Spleen (tissue), 11 donors: ENCODE measurements at regions not wholly inside any gene's neighbourhood (a gene's known extent, or its start where the extent isn't known, plus 50 kb on each side); places are given as distances from the start of the nearest gene placed in this dataset.

Source experiments
- DNase-seq: peaks from one replicate; pipeline ENCODE4 v3.0.0-alpha.2; 2020
- H3K27ac ChIP-seq, 8 donors: fragments of 200-600 bp; sonication (generic) in 7 of 8; 1 replicate in 4 of 8; 2 replicates in 4 of 8; pipeline versions ENCODE4 v1.5.0 to v1.8.0; 2016 to 2021; ENCODE audit warnings: inconsistent platforms in 4 of 8, mild to moderate bottlenecking in 4 of 8, moderate library complexity in 1 of 8
- H3K27me3 ChIP-seq, 7 donors: fragments of 200-600 bp; sonication (generic) in 6 of 7; replicated peaks in 1 of 7; 1 replicate in 4 of 7; 2 replicates in 3 of 7; pipeline versions ENCODE4 v1.5.0 to v1.8.0; 2016 to 2021; ENCODE audit warnings: inconsistent platforms in 3 of 7, mild to moderate bottlenecking in 1 of 7
- H3K36me3 ChIP-seq, 6 donors: fragments of 200-600 bp; sonication (generic) in 5 of 6; 1 replicate in 4 of 6; 2 replicates in 2 of 6; pipeline versions ENCODE4 v1.5.0 to v1.8.0; 2016 to 2021; ENCODE audit warnings: inconsistent platforms in 2 of 6
- H3K4me1 ChIP-seq, 6 donors: fragments of 200-600 bp; sonication (generic) in 5 of 6; 1 replicate in 3 of 6; 2 replicates in 3 of 6; pipeline versions ENCODE4 v1.5.0 to v1.8.0; 2016 to 2021; ENCODE audit warnings: inconsistent platforms in 3 of 6
- H3K4me3 ChIP-seq, 8 donors: fragments of 200-600 bp; sonication (generic) in 7 of 8; 1 replicate in 4 of 8; 2 replicates in 4 of 8; pipeline versions ENCODE4 v1.5.0 to v1.8.0; 2016 to 2021; ENCODE audit warnings: inconsistent platforms in 4 of 8, mild to moderate bottlenecking in 4 of 8, moderate library complexity in 2 of 8
- H3K9me3 ChIP-seq, 8 donors: fragments of 200-600 bp; sonication (generic) in 7 of 8; 1 replicate in 4 of 8; 2 replicates in 4 of 8; pipeline versions ENCODE4 v1.5.0 to v1.8.0; 2016 to 2021; ENCODE audit warnings: inconsistent platforms in 4 of 8
- POLR2A ChIP-seq, 3 donors: fragments of 450-650 bp; IDR thresholded peaks; one replicate each; pipeline ENCODE4 v1.5.1; 2017; ENCODE audit warnings: antibody characterized with exemption in 3 of 3, mild to moderate bottlenecking in 1 of 3
- POLR2AphosphoS5 ChIP-seq, 3 donors: sonication (generic); formaldehyde crosslinking; IDR thresholded peaks; one replicate each; pipeline ENCODE4 v1.5.1; 2017; ENCODE audit warnings: antibody characterized with exemption in 3 of 3
- WGBS, 5 donors: extraction: QIAGEN DNeasy Blood & Tissue Kit in 3 of 5; methylation state at CpG; one replicate each; pipeline versions ENCODE4 v1.1.5 to v1.1.7; 2013 to 2018; 5-methylcytosine and 5-hydroxymethylcytosine counted together
- intact Hi-C: fragments of 100-400 bp; cut with DNase I; formaldehyde crosslinking; loops from one replicate; pipeline ENCODE4 v1.15.0; 2023; ENCODE audit warnings: low total_unique reads
- TF ChIP-seq, protein P1 (sequence below), 11 experiments: fragments of 200-600 bp in 7 of 11; fragments of 450-650 bp in 4 of 11; sonication (generic) in 4 of 11; IDR thresholded peaks in 8 of 11; conservative IDR thresholded peaks in 3 of 11; 1 replicate in 7 of 11; 2 replicates in 4 of 11; pipeline versions ENCODE4 v1.4.0 to v1.8.0; 2016 to 2021; ENCODE audit warnings: antibody characterized with exemption in 11 of 11, inconsistent platforms in 4 of 11, mild to moderate bottlenecking in 1 of 11
- donor health status: healthy with polysubstance abuse.
- donor health status: DM: no; HTN: no; CAD: no; lungs with moderate emphysema.
- donor health status: DM: no; HTN: no; CAD: no.
- donor health status: Bipolar disorder and iron deficiency.
- donor health status: healthy.
- donor health status: DM: no; HTN: no; CAD: no.
- donor health status: DM: yes; HTN: yes; CAD: no.

DNA sequence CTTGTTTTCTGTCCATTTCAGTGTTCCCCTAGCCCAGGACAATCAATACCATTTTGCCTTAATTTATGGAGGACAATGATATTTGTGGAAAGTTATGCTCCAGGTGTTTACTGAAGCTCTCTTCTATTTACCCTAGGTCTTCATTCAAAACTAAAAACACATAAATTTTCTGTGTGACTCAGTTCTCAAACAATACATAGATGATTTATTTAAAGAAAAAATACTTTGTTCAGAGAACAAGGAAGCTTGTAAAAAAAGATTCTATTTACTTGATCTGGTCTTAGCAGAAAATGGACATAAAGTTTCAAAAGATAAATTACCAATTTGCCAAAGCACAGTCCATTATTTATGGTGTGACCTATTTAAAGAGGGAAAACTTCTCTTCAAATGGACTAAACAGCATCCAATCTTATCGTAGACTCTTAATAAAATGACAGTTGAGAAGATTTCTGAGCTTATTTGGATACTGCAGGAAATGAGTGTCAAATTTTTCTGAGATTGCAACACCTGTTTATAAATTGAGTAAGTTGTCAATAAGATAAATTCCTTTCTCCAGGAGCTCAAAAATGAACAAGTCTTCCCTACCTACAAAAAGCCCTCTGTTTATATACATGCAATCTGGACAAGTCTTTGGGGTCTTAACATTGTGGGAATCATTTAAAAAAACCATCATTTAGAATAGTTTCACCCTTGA lies 627.2 kb downstream of the PSAT1 start:
- Histone ChIP-seq H3K4me3 (no peak overlapping the region), H3K27me3 (no peaks in the 10 kb centered on the region), H3K27ac (no peak overlapping the region), H3K9me3 (no peaks in the 10 kb centered on the region), H3K36me3 (no peaks in the 10 kb centered on the region), H3K4me1 (no peaks in the 10 kb centered on the region)
- WGBS, 5 donors = 55 to 80% (median 57%) methylated on average over 1 of the region's 1 CpG
- TF ChIP-seq POLR2A (IDR thresholded peaks at IDR 0.05) (no peak), POLR2AphosphoS5 (IDR thresholded peaks at IDR 0.05) (no peak)
- TF ChIP-seq, protein P1, sequence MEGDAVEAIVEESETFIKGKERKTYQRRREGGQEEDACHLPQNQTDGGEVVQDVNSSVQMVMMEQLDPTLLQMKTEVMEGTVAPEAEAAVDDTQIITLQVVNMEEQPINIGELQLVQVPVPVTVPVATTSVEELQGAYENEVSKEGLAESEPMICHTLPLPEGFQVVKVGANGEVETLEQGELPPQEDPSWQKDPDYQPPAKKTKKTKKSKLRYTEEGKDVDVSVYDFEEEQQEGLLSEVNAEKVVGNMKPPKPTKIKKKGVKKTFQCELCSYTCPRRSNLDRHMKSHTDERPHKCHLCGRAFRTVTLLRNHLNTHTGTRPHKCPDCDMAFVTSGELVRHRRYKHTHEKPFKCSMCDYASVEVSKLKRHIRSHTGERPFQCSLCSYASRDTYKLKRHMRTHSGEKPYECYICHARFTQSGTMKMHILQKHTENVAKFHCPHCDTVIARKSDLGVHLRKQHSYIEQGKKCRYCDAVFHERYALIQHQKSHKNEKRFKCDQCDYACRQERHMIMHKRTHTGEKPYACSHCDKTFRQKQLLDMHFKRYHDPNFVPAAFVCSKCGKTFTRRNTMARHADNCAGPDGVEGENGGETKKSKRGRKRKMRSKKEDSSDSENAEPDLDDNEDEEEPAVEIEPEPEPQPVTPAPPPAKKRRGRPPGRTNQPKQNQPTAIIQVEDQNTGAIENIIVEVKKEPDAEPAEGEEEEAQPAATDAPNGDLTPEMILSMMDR (IDR thresholded peaks at IDR 0.05 in 8 of 11, conservative IDR thresholded peaks at IDR 0.05 in 3 of 11) = no peak
- intact Hi-C loops = no loop called here
- no peak for DNase-seq

DNA sequence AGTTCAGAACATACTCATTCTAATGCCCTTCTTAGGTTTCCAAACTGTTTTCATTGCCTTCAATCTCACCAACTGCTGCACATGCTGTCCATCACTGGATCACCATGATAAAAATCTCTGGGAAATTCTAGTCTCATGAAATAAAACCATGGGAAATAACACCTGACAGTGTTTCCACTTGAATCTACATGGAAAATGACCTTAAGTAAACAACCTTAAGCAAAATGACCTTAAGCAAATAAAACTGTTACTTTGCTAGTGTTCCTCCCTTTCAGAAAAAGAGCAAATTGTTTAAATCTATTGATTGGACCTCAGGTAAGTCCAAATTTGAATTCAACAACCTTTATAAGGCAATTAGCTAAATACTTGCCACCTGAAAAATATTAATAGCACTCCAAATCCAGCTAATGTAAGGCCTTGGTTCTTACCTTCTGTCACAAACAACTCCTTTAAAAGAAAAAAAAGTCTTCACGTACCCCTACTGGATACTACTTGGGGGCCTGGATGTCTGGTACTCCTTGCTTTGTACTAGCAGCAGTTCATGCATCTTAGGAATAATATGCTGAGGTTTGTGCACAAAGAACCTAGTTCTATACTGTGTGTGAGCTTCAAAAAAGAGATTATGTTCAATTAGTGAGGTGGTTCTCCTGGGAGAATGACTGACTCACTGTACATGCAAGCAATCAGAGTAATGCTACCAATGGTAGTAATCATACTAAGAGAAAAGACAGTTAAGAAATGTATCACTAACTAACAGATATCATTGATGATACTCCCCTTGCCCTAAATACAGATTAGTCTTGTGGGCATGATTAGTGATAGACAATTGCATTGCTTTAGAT lies 630.4 kb downstream of the PSAT1 start:
- no peak overlapping the region for H3K27ac ChIP-seq
- no peaks in the 10 kb centered on the region for H3K4me1 ChIP-seq

DNA sequence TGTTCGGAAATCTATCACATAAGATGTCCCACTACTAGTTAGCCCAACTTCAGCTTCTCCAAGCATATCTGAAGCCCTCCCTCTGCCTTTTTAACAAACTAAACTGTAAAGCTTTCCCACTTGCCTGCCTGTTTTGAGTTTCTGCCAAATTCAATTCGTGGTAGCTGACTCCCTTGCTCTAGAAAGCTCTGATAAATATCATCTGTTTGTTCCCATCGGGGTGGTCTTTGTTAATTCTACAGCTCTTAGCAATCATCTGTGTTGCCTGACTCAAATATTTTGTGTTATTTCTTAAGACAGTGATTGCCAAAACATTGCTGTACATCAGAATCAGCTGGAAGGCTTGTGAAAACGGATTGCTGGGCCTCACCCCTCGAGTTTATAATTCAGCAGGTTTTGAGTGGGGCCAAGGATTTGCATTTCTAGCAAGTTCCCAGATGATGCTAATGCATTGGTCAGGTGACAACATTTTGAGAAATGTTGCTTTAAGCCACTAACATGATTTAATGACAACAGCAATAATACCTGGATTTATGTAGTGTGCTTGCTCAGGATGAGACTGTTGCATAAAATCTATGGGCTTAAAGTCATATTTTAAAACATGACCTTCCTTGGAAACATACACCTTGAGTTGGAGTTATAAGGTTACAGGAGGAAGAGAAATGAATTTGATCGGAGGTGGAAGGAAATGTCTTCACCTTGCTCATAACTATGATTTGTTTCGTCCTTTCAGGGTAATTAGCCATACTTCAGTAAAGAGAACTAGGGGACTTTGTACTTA lies 631.9 kb downstream of the PSAT1 start:
- H3K27me3 ChIP-seq = no peaks in the 10 kb centered on the region
- no peak overlapping the region for H3K27ac ChIP-seq
- 61 to 76% (median 69%) methylated on average over 7 of the region's 7 CpGs for WGBS, 5 donors
- no peak overlapping the region for H3K4me3 ChIP-seq
- no peaks in the 10 kb centered on the region for H3K4me1 ChIP-seq
- no peaks in the 10 kb centered on the region for H3K36me3 ChIP-seq
- intact Hi-C loops = no loop called here
- no peak for TF ChIP-seq POLR2AphosphoS5 (IDR thresholded peaks at IDR 0.05)
- no peaks in the 10 kb centered on the region for H3K9me3 ChIP-seq
- DNase-seq = no peak

More for the DNA sequence above, 630.4 kb downstream of the PSAT1 start:
- Histone ChIP-seq H3K9me3 (no peaks in the 10 kb centered on the region), H3K4me3 (no peak overlapping the region), H3K27me3 (no peaks in the 10 kb centered on the region), H3K36me3 (no peaks in the 10 kb centered on the region)
- 62 to 91% (median 83%) methylated on average over 1 of the region's 1 CpG for WGBS, 5 donors
- TF ChIP-seq, protein P1 (IDR thresholded peaks at IDR 0.05 in 8 of 11, conservative IDR thresholded peaks at IDR 0.05 in 3 of 11) = no peak
- no peak for DNase-seq
- intact Hi-C loops = no loop called here

DNA sequence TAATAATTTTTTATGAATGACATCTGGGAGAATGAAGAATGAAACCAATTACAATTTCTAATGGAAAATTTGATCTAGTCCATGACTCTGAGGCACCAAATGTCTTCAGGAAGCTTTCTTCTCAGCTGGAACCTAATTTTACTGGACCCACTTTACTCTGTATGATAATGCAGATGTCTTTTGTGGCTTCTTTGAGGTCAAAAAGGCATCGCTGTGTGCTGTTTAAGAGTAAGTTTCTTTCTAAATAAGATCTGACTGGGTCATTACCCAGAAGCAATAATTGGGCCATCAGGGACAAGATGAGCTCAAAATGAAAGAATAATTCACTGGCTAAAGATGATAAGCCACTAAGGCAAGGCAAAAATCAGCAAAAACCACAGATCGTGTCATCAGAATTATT lies 633.4 kb downstream of the PSAT1 start:
- WGBS, 5 donors = 80 to 93% (median 87%) methylated on average over 2 of the region's 2 CpGs
- no peak for DNase-seq
- intact Hi-C loops = no loop called here
- Histone ChIP-seq H3K36me3 (no peaks in the 10 kb centered on the region), H3K27ac (no peak overlapping the region), H3K4me1 (no peaks in the 10 kb centered on the region), H3K9me3 (no peaks in the 10 kb centered on the region), H3K4me3 (no peak overlapping the region), H3K27me3 (no peaks in the 10 kb centered on the region)
- TF ChIP-seq POLR2A (IDR thresholded peaks at IDR 0.05) (no peak), POLR2AphosphoS5 (IDR thresholded peaks at IDR 0.05) (no peak)
- TF ChIP-seq, protein P1 (IDR thresholded peaks at IDR 0.05 in 8 of 11, conservative IDR thresholded peaks at IDR 0.05 in 3 of 11) = no peak
